ENCODE measurements at regions not wholly inside any gene's neighbourhood (a gene's known extent, or its start where the extent isn't known, plus 50 kb on each side); places are given as distances from the start of the nearest gene placed in this dataset.

- Histone ChIP-seq H3K9me3 (ENCODE audit: control insufficient read depth, low read length) (no peaks in the 10 kb centered on the region), H3K4me3 (ENCODE audit: insufficient read depth, low read depth, low read length, poor library complexity, severe bottlenecking) (no peak overlapping the region), H3K36me3 (ENCODE audit: control insufficient read depth, insufficient read depth, low read length) (no peaks in the 10 kb centered on the region), H3K27ac (ENCODE audit: insufficient read depth, low read length, poor library complexity, severe bottlenecking) (no peak overlapping the region), H3K4me1 (ENCODE audit: control insufficient read depth, insufficient read depth, low read length, poor library complexity, severe bottlenecking) (no peaks in the 10 kb centered on the region), H3K27me3 (replicated peaks; ENCODE audit: control insufficient read depth, insufficient read depth, low read length, poor library complexity, severe bottlenecking) (no peaks in the 10 kb centered on the region)
- no peak for DNase-seq
These were observed 635.1 kb upstream of the SLC39A10 start for GRCh38 chr2:195021711-195022507.

GRCh38 chr2:195018462-195018861 lies 638.6 kb upstream of the SLC39A10 start:
- no peaks in the 10 kb centered on the region for H3K4me1 ChIP-seq (ENCODE audit: control insufficient read depth, insufficient read depth, low read length, poor library complexity, severe bottlenecking)
- H3K27me3 ChIP-seq (replicated peaks; ENCODE audit: control insufficient read depth, insufficient read depth, low read length, poor library complexity, severe bottlenecking): no peaks in the 10 kb centered on the region
- DNase-seq: no peak

GRCh38 chr2:195017890-195018289 lies 639.1 kb upstream of the SLC39A10 start:
- H3K4me1 ChIP-seq (ENCODE audit: control insufficient read depth, insufficient read depth, low read length, poor library complexity, severe bottlenecking): no peaks in the 10 kb centered on the region
- H3K4me3 ChIP-seq (ENCODE audit: insufficient read depth, low read depth, low read length, poor library complexity, severe bottlenecking): no peak overlapping the region
- DNase-seq: no peak
- H3K36me3 ChIP-seq (ENCODE audit: control insufficient read depth, insufficient read depth, low read length): no peaks in the 10 kb centered on the region
- no peaks in the 10 kb centered on the region for H3K9me3 ChIP-seq (ENCODE audit: control insufficient read depth, low read length)
- no peak overlapping the region for H3K27ac ChIP-seq (ENCODE audit: insufficient read depth, low read length, poor library complexity, severe bottlenecking)
- H3K27me3 ChIP-seq (replicated peaks; ENCODE audit: control insufficient read depth, insufficient read depth, low read length, poor library complexity, severe bottlenecking): no peaks in the 10 kb centered on the region

More at GRCh38 chr2:195018462-195018861, 638.6 kb upstream of the SLC39A10 start:
- H3K4me3 ChIP-seq (ENCODE audit: insufficient read depth, low read depth, low read length, poor library complexity, severe bottlenecking): no peak overlapping the region
- H3K9me3 ChIP-seq (ENCODE audit: control insufficient read depth, low read length): no peaks in the 10 kb centered on the region
- H3K27ac ChIP-seq (ENCODE audit: insufficient read depth, low read length, poor library complexity, severe bottlenecking): no peak overlapping the region
- H3K36me3 ChIP-seq (ENCODE audit: control insufficient read depth, insufficient read depth, low read length): no peaks in the 10 kb centered on the region

GRCh38 chr2:195016841-195017240 lies 640.2 kb upstream of the SLC39A10 start:
- Histone ChIP-seq H3K27ac (ENCODE audit: insufficient read depth, low read length, poor library complexity, severe bottlenecking) (no peak overlapping the region), H3K36me3 (ENCODE audit: control insufficient read depth, insufficient read depth, low read length) (no peaks in the 10 kb centered on the region), H3K27me3 (replicated peaks; ENCODE audit: control insufficient read depth, insufficient read depth, low read length, poor library complexity, severe bottlenecking) (no peaks in the 10 kb centered on the region), H3K4me1 (ENCODE audit: control insufficient read depth, insufficient read depth, low read length, poor library complexity, severe bottlenecking) (no peaks in the 10 kb centered on the region), H3K9me3 (ENCODE audit: control insufficient read depth, low read length) (no peaks in the 10 kb centered on the region), H3K4me3 (ENCODE audit: insufficient read depth, low read depth, low read length, poor library complexity, severe bottlenecking) (no peak overlapping the region)
- DNase-seq: no peak

GRCh38 chr2:195009202-195009601 lies 647.8 kb upstream of the SLC39A10 start:
- H3K27ac ChIP-seq (ENCODE audit: insufficient read depth, low read length, poor library complexity, severe bottlenecking): no peak overlapping the region
- no peaks in the 10 kb centered on the region for H3K27me3 ChIP-seq (replicated peaks; ENCODE audit: control insufficient read depth, insufficient read depth, low read length, poor library complexity, severe bottlenecking)
- no peaks in the 10 kb centered on the region for H3K9me3 ChIP-seq (ENCODE audit: control insufficient read depth, low read length)
- no peaks in the 10 kb centered on the region for H3K4me1 ChIP-seq (ENCODE audit: control insufficient read depth, insufficient read depth, low read length, poor library complexity, severe bottlenecking)
- no peak for DNase-seq
- H3K4me3 ChIP-seq (ENCODE audit: insufficient read depth, low read depth, low read length, poor library complexity, severe bottlenecking): no peak overlapping the region
- H3K36me3 ChIP-seq (ENCODE audit: control insufficient read depth, insufficient read depth, low read length): no peaks in the 10 kb centered on the region

- no peaks in the 10 kb centered on the region for H3K36me3 ChIP-seq (ENCODE audit: control insufficient read depth, insufficient read depth, low read length)
- H3K9me3 ChIP-seq (ENCODE audit: control insufficient read depth, low read length): no peaks in the 10 kb centered on the region
- no peak for DNase-seq
- H3K27me3 ChIP-seq (replicated peaks; ENCODE audit: control insufficient read depth, insufficient read depth, low read length, poor library complexity, severe bottlenecking): no peaks in the 10 kb centered on the region
- H3K27ac ChIP-seq (ENCODE audit: insufficient read depth, low read length, poor library complexity, severe bottlenecking): no peak overlapping the region
- H3K4me1 ChIP-seq (ENCODE audit: control insufficient read depth, insufficient read depth, low read length, poor library complexity, severe bottlenecking): no peaks in the 10 kb centered on the region
- H3K4me3 ChIP-seq (ENCODE audit: insufficient read depth, low read depth, low read length, poor library complexity, severe bottlenecking): no peak overlapping the region
These were observed 650.2 kb upstream of the SLC39A10 start for GRCh38 chr2:195006856-195007255.

- H3K27me3 ChIP-seq (replicated peaks; ENCODE audit: control insufficient read depth, insufficient read depth, low read length, poor library complexity, severe bottlenecking): no peaks in the 10 kb centered on the region
- H3K4me3 ChIP-seq (ENCODE audit: insufficient read depth, low read depth, low read length, poor library complexity, severe bottlenecking): no peak overlapping the region
- no peaks in the 10 kb centered on the region for H3K36me3 ChIP-seq (ENCODE audit: control insufficient read depth, insufficient read depth, low read length)
- DNase-seq: no peak
- H3K9me3 ChIP-seq (ENCODE audit: control insufficient read depth, low read length): no peaks in the 10 kb centered on the region
- H3K4me1 ChIP-seq (ENCODE audit: control insufficient read depth, insufficient read depth, low read length, poor library complexity, severe bottlenecking): no peaks in the 10 kb centered on the region
- no peak overlapping the region for H3K27ac ChIP-seq (ENCODE audit: insufficient read depth, low read length, poor library complexity, severe bottlenecking)
These were observed 653.0 kb upstream of the SLC39A10 start for GRCh38 chr2:195003881-195004471.

- DNase-seq: no peak
- Histone ChIP-seq H3K4me3 (ENCODE audit: insufficient read depth, low read depth, low read length, poor library complexity, severe bottlenecking) (no peak overlapping the region), H3K27me3 (replicated peaks; ENCODE audit: control insufficient read depth, insufficient read depth, low read length, poor library complexity, severe bottlenecking) (no peaks in the 10 kb centered on the region), H3K9me3 (ENCODE audit: control insufficient read depth, low read length) (no peaks in the 10 kb centered on the region), H3K36me3 (ENCODE audit: control insufficient read depth, insufficient read depth, low read length) (no peaks in the 10 kb centered on the region), H3K4me1 (ENCODE audit: control insufficient read depth, insufficient read depth, low read length, poor library complexity, severe bottlenecking) (no peaks in the 10 kb centered on the region), H3K27ac (ENCODE audit: insufficient read depth, low read length, poor library complexity, severe bottlenecking) (no peak overlapping the region)
These were observed 655.1 kb upstream of the SLC39A10 start for GRCh38 chr2:195001924-195002323.

GRCh38 chr2:194999771-195000170 lies 657.3 kb upstream of the SLC39A10 start:
- Histone ChIP-seq H3K27me3 (replicated peaks; ENCODE audit: control insufficient read depth, insufficient read depth, low read length, poor library complexity, severe bottlenecking) (no peaks in the 10 kb centered on the region), H3K4me3 (ENCODE audit: insufficient read depth, low read depth, low read length, poor library complexity, severe bottlenecking) (no peak overlapping the region), H3K27ac (ENCODE audit: insufficient read depth, low read length, poor library complexity, severe bottlenecking) (no peak overlapping the region), H3K9me3 (ENCODE audit: control insufficient read depth, low read length) (no peaks in the 10 kb centered on the region), H3K4me1 (ENCODE audit: control insufficient read depth, insufficient read depth, low read length, poor library complexity, severe bottlenecking) (no peaks in the 10 kb centered on the region), H3K36me3 (ENCODE audit: control insufficient read depth, insufficient read depth, low read length) (no peaks in the 10 kb centered on the region)
- no peak for DNase-seq

- no peak overlapping the region for H3K4me3 ChIP-seq (ENCODE audit: insufficient read depth, low read depth, low read length, poor library complexity, severe bottlenecking)
- no peak for DNase-seq
- H3K27me3 ChIP-seq (replicated peaks; ENCODE audit: control insufficient read depth, insufficient read depth, low read length, poor library complexity, severe bottlenecking): no peaks in the 10 kb centered on the region
- no peaks in the 10 kb centered on the region for H3K36me3 ChIP-seq (ENCODE audit: control insufficient read depth, insufficient read depth, low read length)
- H3K27ac ChIP-seq (ENCODE audit: insufficient read depth, low read length, poor library complexity, severe bottlenecking): no peak overlapping the region
- H3K4me1 ChIP-seq (ENCODE audit: control insufficient read depth, insufficient read depth, low read length, poor library complexity, severe bottlenecking): no peaks in the 10 kb centered on the region
- no peaks in the 10 kb centered on the region for H3K9me3 ChIP-seq (ENCODE audit: control insufficient read depth, low read length)
These were observed 664.4 kb upstream of the SLC39A10 start for GRCh38 chr2:194992648-194993047.
